ENCODE measurements at regions not wholly inside any gene's neighbourhood (a gene's known extent, or its start where the extent isn't known, plus 50 kb on each side); places are given as distances from the start of the nearest gene placed in this dataset.

- intact Hi-C loops (cut with micrococcal nuclease): no loop called here
- ATAC-seq (no peak), FAIRE-seq (no peak), DNase-seq (ENCODE audit: extremely low read depth in 1 of 4, low spot score in 3 of 4) (no peak)
- WGBS (ENCODE audit: insufficient coverage, low coverage, missing lambda C conversion rate): 0% methylated on average over 2 of the region's 2 CpGs
- in situ Hi-C loops (cut with MboI): no loop called here
- no peak for TF ChIP-seq NFRKB (IDR thresholded peaks at IDR 0.05; ENCODE audit: low read depth)
- no peak for TF ChIP-seq NFYB (IDR thresholded peaks at IDR 0.05; ENCODE audit: extremely low read depth, insufficient read length)
- no peak for TF ChIP-seq SMARCE1 (IDR thresholded peaks at IDR 0.05)
- TF ChIP-seq ZFP1 (CRISPR knock-in tag; IDR thresholded peaks at IDR 0.05): no peak
- no peak for TF ChIP-seq ZEB2 (IDR thresholded peaks at IDR 0.05)
- TF ChIP-seq ZNF280A (IDR thresholded peaks at IDR 0.05; ENCODE audit: low read depth, partially characterized antibody): no peak
- TF ChIP-seq HMG20B (CRISPR knock-in tag; IDR thresholded peaks at IDR 0.05): no peak
- H3K4me1 ChIP-seq (replicated peaks in 1 of 2; ENCODE audit: control insufficient read depth in 2 of 2, insufficient read depth in 2 of 2, low read length in 2 of 2): peaks cover 0 to 4% of the 10 kb centered on the region in 2 experiments; a peak in 1 of 5 replicates
- POLR2A ChIA-PET: interaction anchor here (0.6 kb wide), 1 partner anchor 420 kb away, joined by 3 read pairs; no protein-coding TSS in a partner anchor
- no peaks in the 10 kb centered on the region for H4K20me1 ChIP-seq (replicated peaks; ENCODE audit: control insufficient read depth, insufficient read depth, low read length)
- no peaks in the 10 kb centered on the region for H3K36me3 ChIP-seq (ENCODE audit: control insufficient read depth, insufficient read depth, low read length)
- no peak overlapping the region for H3K4me2 ChIP-seq (ENCODE audit: insufficient read depth, low read length)
- H3K9me1 ChIP-seq (ENCODE audit: control insufficient read depth, insufficient read depth, low read length): no peaks in the 10 kb centered on the region
- no peak overlapping the region for H3K4me3 ChIP-seq
- no TSS peak for BruUV-seq (replicated peaks)
- no peaks in the 10 kb centered on the region for H3K9me3 ChIP-seq (replicated peaks; ENCODE audit: control insufficient read depth, insufficient read depth, low read depth, low read length)
- CTCF ChIA-PET (ENCODE audit: low intra/inter-chr PET ratio): no interaction called here
- no peak overlapping the region for H3K9ac ChIP-seq (ENCODE audit: insufficient read depth in 1 of 2, low read depth in 2 of 2, low read length in 2 of 2)
- no peaks in the 10 kb centered on the region for H3K79me2 ChIP-seq (ENCODE audit: control insufficient read depth, insufficient read depth, low read length)
- no peaks in the 10 kb centered on the region for H3K27me3 ChIP-seq (ENCODE audit: control insufficient read depth in 2 of 2, insufficient read depth in 2 of 2, low read length in 2 of 2)
- no peak overlapping the region for H2AFZ ChIP-seq (ENCODE audit: low read depth, low read length)
- no peak overlapping the region for H3K27ac ChIP-seq (ENCODE audit: extremely low read depth, low read depth, low read length)
Measured at GRCh38 chrX:39073131-39073530, 271.9 kb downstream of the MID1IP1 start.
